ENCODE measurements at regions not wholly inside any gene's neighbourhood (a gene's known extent, or its start where the extent isn't known, plus 50 kb on each side); places are given as distances from the start of the nearest gene placed in this dataset.

- Histone ChIP-seq H3K36me3 (no peaks in the 10 kb centered on the region), H3K27me3 (no peaks in the 10 kb centered on the region), H3K4me3 (no peak overlapping the region), H3K27ac (no peak overlapping the region), H3K4me1 (no peaks in the 10 kb centered on the region), H3K9me3 (no peaks in the 10 kb centered on the region)
- no peak for TF ChIP-seq POLR2A (IDR thresholded peaks at IDR 0.05)
- TF ChIP-seq, protein P1, sequence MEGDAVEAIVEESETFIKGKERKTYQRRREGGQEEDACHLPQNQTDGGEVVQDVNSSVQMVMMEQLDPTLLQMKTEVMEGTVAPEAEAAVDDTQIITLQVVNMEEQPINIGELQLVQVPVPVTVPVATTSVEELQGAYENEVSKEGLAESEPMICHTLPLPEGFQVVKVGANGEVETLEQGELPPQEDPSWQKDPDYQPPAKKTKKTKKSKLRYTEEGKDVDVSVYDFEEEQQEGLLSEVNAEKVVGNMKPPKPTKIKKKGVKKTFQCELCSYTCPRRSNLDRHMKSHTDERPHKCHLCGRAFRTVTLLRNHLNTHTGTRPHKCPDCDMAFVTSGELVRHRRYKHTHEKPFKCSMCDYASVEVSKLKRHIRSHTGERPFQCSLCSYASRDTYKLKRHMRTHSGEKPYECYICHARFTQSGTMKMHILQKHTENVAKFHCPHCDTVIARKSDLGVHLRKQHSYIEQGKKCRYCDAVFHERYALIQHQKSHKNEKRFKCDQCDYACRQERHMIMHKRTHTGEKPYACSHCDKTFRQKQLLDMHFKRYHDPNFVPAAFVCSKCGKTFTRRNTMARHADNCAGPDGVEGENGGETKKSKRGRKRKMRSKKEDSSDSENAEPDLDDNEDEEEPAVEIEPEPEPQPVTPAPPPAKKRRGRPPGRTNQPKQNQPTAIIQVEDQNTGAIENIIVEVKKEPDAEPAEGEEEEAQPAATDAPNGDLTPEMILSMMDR (IDR thresholded peaks at IDR 0.05): no peak
- ATAC-seq: no peak
- intact Hi-C loops (cut with DNase I): no loop called here
- DNase-seq: no peak
These were observed 608.7 kb downstream of the TLL1 start for GRCh38 chr4:166481739-166482138.

- TF ChIP-seq POLR2A (IDR thresholded peaks at IDR 0.05): no peak
- TF ChIP-seq, protein P1 (IDR thresholded peaks at IDR 0.05): no peak
- no peaks in the 10 kb centered on the region for H3K36me3 ChIP-seq
- DNase-seq (no peak), ATAC-seq (no peak)
- no peak overlapping the region for H3K27ac ChIP-seq
- no peak overlapping the region for H3K4me3 ChIP-seq
- H3K4me1 ChIP-seq: no peaks in the 10 kb centered on the region
- no peaks in the 10 kb centered on the region for H3K9me3 ChIP-seq
- intact Hi-C loops (cut with DNase I): no loop called here
- no peaks in the 10 kb centered on the region for H3K27me3 ChIP-seq
- WGBS (ENCODE audit: insufficient coverage, low coverage, low lambda C conversion rate, missing lambda C conversion rate): 20% methylated on average over 1 of the region's 1 CpG
These were observed 609.7 kb downstream of the TLL1 start for GRCh38 chr4:166482758-166483157.

DNA sequence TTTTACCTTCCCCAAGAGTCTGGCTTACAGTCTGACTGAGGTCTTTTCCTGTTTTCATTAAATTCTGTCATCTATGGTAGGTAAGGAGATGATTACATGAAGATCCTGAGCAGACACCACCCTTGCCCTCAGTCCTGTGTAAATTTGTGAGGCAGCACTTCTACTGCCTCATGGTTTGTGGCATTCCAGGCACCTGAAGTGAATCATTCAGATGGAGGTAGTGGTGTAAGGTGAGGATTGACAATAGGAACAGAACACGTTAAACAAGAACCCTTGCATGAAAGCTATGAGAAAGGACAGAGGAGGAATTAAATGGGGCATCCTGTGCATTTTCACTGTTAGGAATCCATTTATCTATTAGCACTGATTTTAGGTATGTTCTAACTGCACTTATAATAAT is 618.6 kb downstream of the TLL1 start:
- TF ChIP-seq, protein P1 (IDR thresholded peaks at IDR 0.05): no peak
- TF ChIP-seq POLR2A (IDR thresholded peaks at IDR 0.05): no peak
- Histone ChIP-seq H3K4me1 (no peaks in the 10 kb centered on the region), H3K36me3 (no peaks in the 10 kb centered on the region), H3K27ac (no peak overlapping the region), H3K4me3 (no peak overlapping the region), H3K27me3 (no peaks in the 10 kb centered on the region), H3K9me3 (no peaks in the 10 kb centered on the region)
- WGBS (ENCODE audit: insufficient coverage, low coverage, low lambda C conversion rate, missing lambda C conversion rate): 33% methylated on average over 1 of the region's 1 CpG
- ATAC-seq (no peak), DNase-seq (no peak)
- intact Hi-C loops (cut with DNase I): no loop called here

DNA sequence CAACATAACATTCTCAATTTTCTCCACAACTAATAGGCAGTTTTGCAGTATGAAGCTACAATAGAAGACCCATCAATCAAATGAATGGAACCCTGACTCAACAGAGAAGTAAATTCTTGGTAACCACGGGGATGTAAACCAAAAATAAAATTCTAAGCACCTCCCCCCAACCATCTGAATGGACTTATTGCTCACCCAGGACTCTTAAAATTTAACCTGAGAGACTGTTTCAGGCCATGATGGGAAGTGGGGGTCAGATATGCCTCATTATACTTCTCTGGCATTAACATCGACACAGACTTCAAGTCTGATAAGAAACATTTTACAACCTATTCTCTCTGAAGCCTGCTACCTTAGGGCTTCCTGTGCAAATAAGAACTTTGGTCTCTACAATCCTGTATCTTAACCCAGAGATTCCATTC is 620.9 kb downstream of the TLL1 start:
- H3K27ac ChIP-seq: no peak overlapping the region
- no peaks in the 10 kb centered on the region for H3K36me3 ChIP-seq
- H3K9me3 ChIP-seq: no peaks in the 10 kb centered on the region
- intact Hi-C loops (cut with DNase I): no loop called here
- WGBS (ENCODE audit: insufficient coverage, low coverage, low lambda C conversion rate, missing lambda C conversion rate): 11% methylated on average over 2 of the region's 2 CpGs
- H3K4me3 ChIP-seq: no peak overlapping the region
- H3K4me1 ChIP-seq: no peaks in the 10 kb centered on the region
- H3K27me3 ChIP-seq: no peaks in the 10 kb centered on the region
- TF ChIP-seq POLR2A (IDR thresholded peaks at IDR 0.05): no peak
- TF ChIP-seq, protein P1 (IDR thresholded peaks at IDR 0.05): no peak
- ATAC-seq (no peak), DNase-seq (no peak)

DNA sequence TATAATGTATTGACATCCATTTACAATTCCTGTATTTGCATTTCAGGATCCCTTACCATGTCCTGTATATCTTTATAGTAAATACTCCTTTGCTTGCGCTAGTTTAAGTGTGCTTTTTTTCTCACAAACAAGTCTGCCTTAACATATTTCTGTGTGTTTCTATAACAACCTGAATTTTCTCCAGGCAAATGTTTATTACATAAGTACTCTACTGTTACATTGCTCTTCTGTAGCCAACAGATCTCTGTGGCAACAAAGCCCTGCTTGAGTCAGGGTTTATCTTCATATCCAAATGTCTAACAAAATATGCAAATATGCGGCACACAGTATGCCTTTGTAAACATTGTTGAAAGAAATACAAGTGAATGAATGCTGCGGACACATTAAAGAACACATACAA is 625.5 kb downstream of the TLL1 start:
- no peak overlapping the region for H3K4me3 ChIP-seq
- H3K36me3 ChIP-seq: no peaks in the 10 kb centered on the region
- intact Hi-C loops (cut with DNase I): no loop called here
- no peak for ATAC-seq
- H3K4me1 ChIP-seq: no peaks in the 10 kb centered on the region
- H3K27me3 ChIP-seq: no peaks in the 10 kb centered on the region
- H3K9me3 ChIP-seq: no peaks in the 10 kb centered on the region
- 47% methylated on average over 3 of the region's 3 CpGs for WGBS (ENCODE audit: insufficient coverage, low coverage, low lambda C conversion rate, missing lambda C conversion rate)
- TF ChIP-seq, protein P1 (IDR thresholded peaks at IDR 0.05): no peak
- no peak for TF ChIP-seq POLR2A (IDR thresholded peaks at IDR 0.05)
- H3K27ac ChIP-seq: no peak overlapping the region
- DNase-seq: no peak
